ENCODE measurements at regions not wholly inside any gene's neighbourhood (a gene's known extent, or its start where the extent isn't known, plus 50 kb on each side); places are given as distances from the start of the nearest gene placed in this dataset.

- H3K27me3 ChIP-seq (ENCODE audit: control insufficient read depth, insufficient read depth, low read length, poor library complexity, severe bottlenecking): no peaks in the 10 kb centered on the region
- no peak overlapping the region for H3K4me3 ChIP-seq (ENCODE audit: low read length)
- no peaks in the 10 kb centered on the region for H3K4me1 ChIP-seq (ENCODE audit: control insufficient read depth, insufficient read depth, low read length)
- DNase-seq: no peak
- 57% methylated on average over 1 of the region's 1 CpG; no CpG with 5 or more reads in 1 of the 2 experiments for WGBS, 2 experiments (ENCODE audit: insufficient coverage in 1 of 2, insufficient read length in 1 of 2)
- no peaks in the 10 kb centered on the region for H3K4me1 Mint-ChIP-seq
- no peaks in the 10 kb centered on the region for H3K36me3 Mint-ChIP-seq (ENCODE audit: low read depth)
- no peak overlapping the region for H3K9ac ChIP-seq (ENCODE audit: extremely low read depth, low read length, poor library complexity, severe bottlenecking)
- peaks cover 5% of the 10 kb centered on the region for H3K9me3 Mint-ChIP-seq
- no peak overlapping the region for H3K4me3 Mint-ChIP-seq
- TF ChIP-seq, protein P1, sequence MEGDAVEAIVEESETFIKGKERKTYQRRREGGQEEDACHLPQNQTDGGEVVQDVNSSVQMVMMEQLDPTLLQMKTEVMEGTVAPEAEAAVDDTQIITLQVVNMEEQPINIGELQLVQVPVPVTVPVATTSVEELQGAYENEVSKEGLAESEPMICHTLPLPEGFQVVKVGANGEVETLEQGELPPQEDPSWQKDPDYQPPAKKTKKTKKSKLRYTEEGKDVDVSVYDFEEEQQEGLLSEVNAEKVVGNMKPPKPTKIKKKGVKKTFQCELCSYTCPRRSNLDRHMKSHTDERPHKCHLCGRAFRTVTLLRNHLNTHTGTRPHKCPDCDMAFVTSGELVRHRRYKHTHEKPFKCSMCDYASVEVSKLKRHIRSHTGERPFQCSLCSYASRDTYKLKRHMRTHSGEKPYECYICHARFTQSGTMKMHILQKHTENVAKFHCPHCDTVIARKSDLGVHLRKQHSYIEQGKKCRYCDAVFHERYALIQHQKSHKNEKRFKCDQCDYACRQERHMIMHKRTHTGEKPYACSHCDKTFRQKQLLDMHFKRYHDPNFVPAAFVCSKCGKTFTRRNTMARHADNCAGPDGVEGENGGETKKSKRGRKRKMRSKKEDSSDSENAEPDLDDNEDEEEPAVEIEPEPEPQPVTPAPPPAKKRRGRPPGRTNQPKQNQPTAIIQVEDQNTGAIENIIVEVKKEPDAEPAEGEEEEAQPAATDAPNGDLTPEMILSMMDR (conservative IDR thresholded peaks at IDR 0.05): no peak
- no peaks in the 10 kb centered on the region for H3K36me3 ChIP-seq (ENCODE audit: control insufficient read depth, insufficient read depth, low read length)
- peaks cover 7% of the 10 kb centered on the region for H3K9me3 ChIP-seq (ENCODE audit: control insufficient read depth, low read length)
- peaks cover 4% of the 10 kb centered on the region for H3K27me3 Mint-ChIP-seq (ENCODE audit: insufficient read depth)
- no peak overlapping the region for H3K27ac ChIP-seq (ENCODE audit: low read depth, low read length)
- H3K27ac Mint-ChIP-seq: no peak overlapping the region
Observed at GRCh38 chr12:103036581-103037214, 79.2 kb downstream of the ASCL1 start.

DNA sequence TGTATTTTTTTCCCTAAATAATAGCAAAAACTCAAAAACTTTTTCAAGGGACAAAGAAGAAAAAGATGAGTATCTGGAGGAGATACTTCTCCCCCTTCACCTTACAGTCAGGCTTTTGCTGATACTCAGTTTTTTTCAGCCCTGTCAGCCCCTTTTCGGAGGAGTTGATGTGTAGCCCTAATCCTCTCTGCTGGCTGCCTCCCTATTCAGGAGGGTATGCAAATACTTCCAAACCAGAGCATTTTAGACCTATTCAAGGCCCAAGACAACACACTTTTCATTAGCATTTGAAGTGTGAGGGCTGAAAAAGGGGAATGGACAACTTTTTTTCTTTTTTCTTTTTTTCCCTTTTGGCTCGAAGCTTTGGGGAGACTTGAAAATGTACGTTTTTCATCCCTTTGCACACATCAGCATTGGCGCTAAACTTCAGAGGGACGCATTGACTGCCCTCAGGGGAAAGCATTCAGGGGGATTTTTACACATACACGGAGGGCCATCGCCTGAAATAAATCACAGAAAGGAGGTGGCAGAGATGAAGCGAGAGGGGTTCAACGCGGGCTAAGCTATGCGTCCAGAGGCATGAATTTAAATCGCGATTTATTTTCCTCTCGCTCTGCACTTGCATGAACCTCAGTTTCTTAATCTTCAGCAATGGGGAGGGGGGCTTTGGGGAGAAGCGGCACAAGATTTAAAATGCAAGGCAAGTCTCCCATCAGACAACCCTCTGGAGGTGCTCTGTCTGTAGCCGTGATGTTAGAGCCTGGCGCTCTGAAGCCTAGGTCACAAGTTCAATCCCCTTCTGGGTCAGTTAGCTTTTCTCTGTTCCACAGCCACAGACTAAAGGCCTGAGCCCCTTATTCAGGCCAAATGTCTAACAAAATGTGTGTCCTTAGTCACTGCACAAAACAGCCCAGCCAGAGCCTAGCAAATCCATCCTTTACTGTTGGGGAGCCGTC, 86.3 kb downstream of the ASCL1 start:
- H3K9ac ChIP-seq (ENCODE audit: extremely low read depth, low read length, poor library complexity, severe bottlenecking): no peak overlapping the region
- TF ChIP-seq, protein P1 (conservative IDR thresholded peaks at IDR 0.05): no peak
- H3K36me3 Mint-ChIP-seq (ENCODE audit: low read depth): no peaks in the 10 kb centered on the region
- H3K4me1 ChIP-seq (ENCODE audit: control insufficient read depth, insufficient read depth, low read length): no peaks in the 10 kb centered on the region
- DNase-seq: no peak
- no peaks in the 10 kb centered on the region for H3K36me3 ChIP-seq (ENCODE audit: control insufficient read depth, insufficient read depth, low read length)
- H3K4me3 ChIP-seq (ENCODE audit: low read length): no peak overlapping the region
- peaks cover 19% of the 10 kb centered on the region for H3K27me3 ChIP-seq (ENCODE audit: control insufficient read depth, insufficient read depth, low read length, poor library complexity, severe bottlenecking)
- H3K27ac ChIP-seq (ENCODE audit: low read depth, low read length): no peak overlapping the region
- H3K9me3 Mint-ChIP-seq: no peaks in the 10 kb centered on the region
- H3K9me3 ChIP-seq (ENCODE audit: control insufficient read depth, low read length): no peaks in the 10 kb centered on the region
- no peak overlapping the region for H3K27ac Mint-ChIP-seq
- WGBS, 2 experiments (ENCODE audit: insufficient coverage in 1 of 2, insufficient read length in 1 of 2): 46 to 47% methylated on average over 11 to 18 of the region's 18 CpGs
- H3K27me3 Mint-ChIP-seq (ENCODE audit: insufficient read depth): peaks cover 21% of the 10 kb centered on the region
- peaks cover 8% of the 10 kb centered on the region for H3K4me1 Mint-ChIP-seq
- H3K4me3 Mint-ChIP-seq: no peak overlapping the region

DNA sequence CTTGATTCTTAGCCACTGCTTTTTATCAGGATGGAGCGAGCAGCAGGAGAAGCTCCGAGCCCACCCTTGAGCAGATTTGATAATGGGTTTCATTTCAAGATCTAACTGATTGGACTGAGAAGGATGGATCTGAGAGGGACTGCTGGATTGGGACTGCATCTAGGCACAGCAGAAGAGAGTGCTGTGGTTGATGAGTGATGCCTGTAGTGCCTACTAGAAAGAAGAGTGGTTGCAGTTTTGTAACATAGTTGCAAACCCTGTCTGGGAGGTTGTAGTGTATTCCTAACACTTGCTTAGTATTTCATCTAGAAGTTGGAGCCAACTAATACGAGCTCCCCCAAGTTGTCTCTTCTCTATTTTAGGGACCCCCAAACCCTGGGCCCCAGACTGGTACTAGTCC, 88.7 kb downstream of the ASCL1 start:
- DNase-seq: no peak
- H3K36me3 Mint-ChIP-seq (ENCODE audit: low read depth): no peaks in the 10 kb centered on the region
- H3K4me1 Mint-ChIP-seq: peaks cover 8% of the 10 kb centered on the region
- TF ChIP-seq, protein P1 (conservative IDR thresholded peaks at IDR 0.05): no peak
- no peaks in the 10 kb centered on the region for H3K4me1 ChIP-seq (ENCODE audit: control insufficient read depth, insufficient read depth, low read length)
- H3K9me3 Mint-ChIP-seq: no peaks in the 10 kb centered on the region
- 93 to 94% methylated on average over 3 of the region's 3 CpGs for whole genome bisulfite sequencing, 2 experiments (ENCODE audit: insufficient coverage in 1 of 2, insufficient read length in 1 of 2)
- H3K4me3 ChIP-seq (ENCODE audit: low read length): no peak overlapping the region
- H3K4me3 Mint-ChIP-seq: no peak overlapping the region
- H3K27ac Mint-ChIP-seq: no peak overlapping the region
- no peak overlapping the region for H3K27ac ChIP-seq (ENCODE audit: low read depth, low read length)
- peaks cover 19% of the 10 kb centered on the region for H3K27me3 ChIP-seq (ENCODE audit: control insufficient read depth, insufficient read depth, low read length, poor library complexity, severe bottlenecking)
- H3K9ac ChIP-seq (ENCODE audit: extremely low read depth, low read length, poor library complexity, severe bottlenecking): no peak overlapping the region
- H3K27me3 Mint-ChIP-seq (ENCODE audit: insufficient read depth): peaks cover 21% of the 10 kb centered on the region
- no peaks in the 10 kb centered on the region for H3K36me3 ChIP-seq (ENCODE audit: control insufficient read depth, insufficient read depth, low read length)
- no peaks in the 10 kb centered on the region for H3K9me3 ChIP-seq (ENCODE audit: control insufficient read depth, low read length)

Measured in endodermal cell (in vitro differentiated cells).